ENCODE measurements at regions not wholly inside any gene's neighbourhood (a gene's known extent, or its start where the extent isn't known, plus 50 kb on each side); places are given as distances from the start of the nearest gene placed in this dataset.

GRCh38 chr6:15039136-15039535, 206.7 kb upstream of the JARID2 start:
- no peak overlapping the region for H3K4me3 ChIP-seq (ENCODE audit: low read depth, low read length)
- DNase-seq (ENCODE audit: low read depth, low spot score): no peak
- no peak for TF ChIP-seq CTCF (IDR thresholded peaks at IDR 0.05; ENCODE audit: low read depth, low read length)
- in situ Hi-C loops (cut with HindIII; ENCODE audit: low sequenced_read_pairs): no loop called here

- no peak for TF ChIP-seq CTCF (IDR thresholded peaks at IDR 0.05; ENCODE audit: low read depth, low read length)
- H3K4me3 ChIP-seq (ENCODE audit: low read depth, low read length): no peak overlapping the region
- in situ Hi-C loops (cut with HindIII; ENCODE audit: low sequenced_read_pairs): no loop called here
- no peak for DNase-seq (ENCODE audit: low read depth, low spot score)
These were observed 202.9 kb upstream of the JARID2 start for GRCh38 chr6:15042938-15043337.

GRCh38 chr6:15044146-15044882, 201.6 kb upstream of the JARID2 start:
- no peak for DNase-seq (ENCODE audit: low read depth, low spot score)

DNA sequence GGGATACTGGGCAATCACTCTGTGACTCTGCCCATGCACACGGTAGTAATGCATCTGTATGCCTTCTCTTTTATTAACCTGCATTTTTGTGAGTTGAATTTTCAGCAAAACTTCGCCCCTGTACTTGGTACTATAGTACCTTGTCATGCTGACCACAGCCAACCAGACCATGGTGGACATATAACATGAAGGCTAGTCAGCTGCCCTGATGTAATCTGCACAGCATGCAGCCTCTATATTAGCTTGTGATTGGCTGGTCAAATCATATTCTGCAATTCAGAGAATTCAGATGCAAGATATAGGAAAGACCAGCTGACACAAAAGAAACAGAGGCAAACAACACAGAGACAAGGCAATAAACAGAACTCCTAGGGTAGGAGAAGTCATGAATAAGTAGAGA, 200.9 kb upstream of the JARID2 start:
- no peak for DNase-seq (ENCODE audit: low read depth, low spot score)
- TF ChIP-seq CTCF (IDR thresholded peaks at IDR 0.05; ENCODE audit: low read depth, low read length): no peak
- in situ Hi-C loops (cut with HindIII; ENCODE audit: low sequenced_read_pairs): no loop called here
- no peak overlapping the region for H3K4me3 ChIP-seq (ENCODE audit: low read depth, low read length)

More at GRCh38 chr6:15044146-15044882, 201.6 kb upstream of the JARID2 start:
- in situ Hi-C loops (cut with HindIII; ENCODE audit: low sequenced_read_pairs): no loop called here
- no peak overlapping the region for H3K4me3 ChIP-seq (ENCODE audit: low read depth, low read length)
- TF ChIP-seq CTCF (IDR thresholded peaks at IDR 0.05; ENCODE audit: low read depth, low read length): no peak

DNA sequence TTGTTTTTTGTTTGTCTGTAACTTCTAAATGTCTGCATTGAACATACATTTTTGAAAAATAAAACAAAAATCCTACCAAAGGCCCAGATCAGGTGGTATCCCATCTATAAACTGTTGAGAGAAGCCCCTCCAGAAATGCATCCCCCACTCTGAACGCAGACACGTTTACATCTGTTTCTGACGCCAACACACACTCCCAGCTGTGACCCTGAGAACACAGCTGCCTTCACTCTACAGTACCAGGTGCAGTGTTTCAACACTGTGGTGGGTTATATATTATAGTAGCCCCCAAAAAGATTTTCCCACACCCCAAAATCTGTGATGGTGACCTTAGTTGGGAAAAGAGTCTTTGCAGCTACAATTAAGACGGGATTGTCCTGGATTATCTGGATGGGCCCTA, 199.1 kb upstream of the JARID2 start:
- H3K4me3 ChIP-seq (ENCODE audit: low read depth, low read length): no peak overlapping the region
- no peak for DNase-seq (ENCODE audit: low read depth, low spot score)
- in situ Hi-C loops (cut with HindIII; ENCODE audit: low sequenced_read_pairs): no loop called here
- TF ChIP-seq CTCF (IDR thresholded peaks at IDR 0.05; ENCODE audit: low read depth, low read length): no peak

GRCh38 chr6:15048367-15048766, 197.5 kb upstream of the JARID2 start:
- in situ Hi-C loops (cut with HindIII; ENCODE audit: low sequenced_read_pairs): no loop called here
- no peak overlapping the region for H3K4me3 ChIP-seq (ENCODE audit: low read depth, low read length)
- DNase-seq (ENCODE audit: low read depth, low spot score): no peak
- no peak for TF ChIP-seq CTCF (IDR thresholded peaks at IDR 0.05; ENCODE audit: low read depth, low read length)

Data from astrocyte of the spinal cord (primary cell).